ENCODE measurements at regions not wholly inside any gene's neighbourhood (a gene's known extent, or its start where the extent isn't known, plus 50 kb on each side); places are given as distances from the start of the nearest gene placed in this dataset.
A peak's percentile ranks its signal among the peaks of the same experiment; 100 is the strongest.

GRCh38 chr1:101474039-101474665, 237.3 kb downstream of the S1PR1 start:
- TF ChIP-seq CTCF (conservative IDR thresholded peaks at IDR 0.05; ENCODE audit: low read depth, low read length) (peak; percentile 81), EZH2 (IDR thresholded peaks at IDR 0.05; ENCODE audit: borderline replicate concordance, low read depth, low read length, poor library complexity, severe bottlenecking) (no peak)
- BruUV-seq (replicated peaks), result no TSS peak
- ChIA-PET CTCF (no interaction called here), POLR2A (ENCODE audit: low non-redundant PET) (no interaction called here)
- H3K9me3 ChIP-seq (ENCODE audit: low read depth, low read length, poor library complexity, severe bottlenecking), result peaks cover 11% of the 10 kb centered on the region
- no peak overlapping the region for H3K27ac ChIP-seq (ENCODE audit: low read depth, low read length, poor library complexity, severe bottlenecking)
- intact Hi-C loops (cut with micrococcal nuclease; ENCODE audit: unreplicated experiment), result no loop called here
- no peaks in the 10 kb centered on the region for H3K4me1 ChIP-seq (ENCODE audit: insufficient read depth, low read length, poor library complexity, severe bottlenecking)
- no peaks in the 10 kb centered on the region for H3K27me3 ChIP-seq (replicated peaks; ENCODE audit: insufficient read depth, low read depth, low read length, poor library complexity)
- no peak overlapping the region for H3K4me3 ChIP-seq (ENCODE audit: low read depth, low read length, poor library complexity, severe bottlenecking)
- H3K36me3 ChIP-seq (ENCODE audit: insufficient read depth, low read length, poor library complexity, severe bottlenecking), result no peaks in the 10 kb centered on the region
- peak; percentile 66 for DNase-seq (ENCODE audit: low spot score)

- intact Hi-C loops (cut with micrococcal nuclease; ENCODE audit: unreplicated experiment), result no loop called here
- no peak overlapping the region for H3K27ac ChIP-seq (ENCODE audit: low read depth, low read length, poor library complexity, severe bottlenecking)
- TF ChIP-seq EZH2 (IDR thresholded peaks at IDR 0.05; ENCODE audit: borderline replicate concordance, low read depth, low read length, poor library complexity, severe bottlenecking), result no peak
- TF ChIP-seq CTCF (conservative IDR thresholded peaks at IDR 0.05; ENCODE audit: low read depth, low read length), result no peak
- H3K9me3 ChIP-seq (ENCODE audit: low read depth, low read length, poor library complexity, severe bottlenecking), result peaks cover 11% of the 10 kb centered on the region
- no peaks in the 10 kb centered on the region for H3K27me3 ChIP-seq (replicated peaks; ENCODE audit: insufficient read depth, low read depth, low read length, poor library complexity)
- H3K4me3 ChIP-seq (ENCODE audit: low read depth, low read length, poor library complexity, severe bottlenecking), result no peak overlapping the region
- H3K4me1 ChIP-seq (ENCODE audit: insufficient read depth, low read length, poor library complexity, severe bottlenecking), result no peaks in the 10 kb centered on the region
- ChIA-PET CTCF (no interaction called here), POLR2A (ENCODE audit: low non-redundant PET) (no interaction called here)
- DNase-seq (ENCODE audit: low spot score), result no peak
- H3K36me3 ChIP-seq (ENCODE audit: insufficient read depth, low read length, poor library complexity, severe bottlenecking), result no peaks in the 10 kb centered on the region
- no TSS peak for BruUV-seq (replicated peaks)
These were observed 239.7 kb downstream of the S1PR1 start for GRCh38 chr1:101476541-101476940.

- no peak for DNase-seq (ENCODE audit: low spot score)
- TF ChIP-seq EZH2 (IDR thresholded peaks at IDR 0.05; ENCODE audit: borderline replicate concordance, low read depth, low read length, poor library complexity, severe bottlenecking) (no peak), CTCF (conservative IDR thresholded peaks at IDR 0.05; ENCODE audit: low read depth, low read length) (no peak)
- Histone ChIP-seq H3K9me3 (ENCODE audit: low read depth, low read length, poor library complexity, severe bottlenecking) (no peaks in the 10 kb centered on the region), H3K4me3 (ENCODE audit: low read depth, low read length, poor library complexity, severe bottlenecking) (no peak overlapping the region), H3K27ac (ENCODE audit: low read depth, low read length, poor library complexity, severe bottlenecking) (no peak overlapping the region), H3K4me1 (ENCODE audit: insufficient read depth, low read length, poor library complexity, severe bottlenecking) (no peaks in the 10 kb centered on the region), H3K27me3 (replicated peaks; ENCODE audit: insufficient read depth, low read depth, low read length, poor library complexity) (no peaks in the 10 kb centered on the region), H3K36me3 (ENCODE audit: insufficient read depth, low read length, poor library complexity, severe bottlenecking) (no peaks in the 10 kb centered on the region)
- no TSS peak for BruUV-seq (replicated peaks)
- ChIA-PET CTCF (no interaction called here), POLR2A (ENCODE audit: low non-redundant PET) (no interaction called here)
- intact Hi-C loops (cut with micrococcal nuclease; ENCODE audit: unreplicated experiment), result no loop called here
These were observed 243.1 kb downstream of the S1PR1 start for GRCh38 chr1:101479945-101480344.
